ENCODE measurements at regions not wholly inside any gene's neighbourhood (a gene's known extent, or its start where the extent isn't known, plus 50 kb on each side); places are given as distances from the start of the nearest gene placed in this dataset.

DNA sequence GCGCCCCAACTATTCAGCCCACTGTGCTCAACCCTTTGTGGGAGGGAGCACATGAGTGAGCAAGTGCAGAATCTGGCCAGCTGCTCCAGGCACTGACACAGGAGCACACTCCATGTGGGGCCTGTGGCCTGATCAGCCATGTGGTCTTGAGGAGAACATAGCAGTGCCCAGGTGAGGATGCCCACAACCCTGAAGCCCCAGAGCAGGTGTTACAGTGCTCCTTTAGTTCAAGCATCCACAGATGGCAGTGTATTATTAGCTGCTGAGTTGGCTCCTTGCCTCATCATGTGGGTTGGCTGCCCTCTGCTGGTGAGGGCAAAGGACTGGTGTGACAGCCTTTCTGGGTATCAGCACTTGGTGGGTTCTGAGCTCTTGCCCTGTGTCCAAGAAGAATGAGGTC is 1588.2 kb downstream of the SI start:
- Histone ChIP-seq H3K9me3 (ENCODE audit: control insufficient read depth, low read length) (no peaks in the 10 kb centered on the region), H3K4me1 (ENCODE audit: control insufficient read depth, insufficient read depth, low read depth, low read length) (no peaks in the 10 kb centered on the region), H4K8ac (ENCODE audit: low read length) (peak overlapping the region; percentile 49), H3K4me3 (ENCODE audit: insufficient read depth in 1 of 2, low read depth in 1 of 2, low read length in 2 of 2) (no peak overlapping the region), H2BK12ac (ENCODE audit: low read length in 2 of 2) (peak overlapping the region in 1 of 2 experiments; percentile 61), H3K9ac (ENCODE audit: low read length) (no peak overlapping the region), H2BK120ac (ENCODE audit: low read depth, low read length) (no peak overlapping the region), H2BK15ac (ENCODE audit: low read depth, poor library complexity, severe bottlenecking) (no peak overlapping the region), H3K23ac (ENCODE audit: low read length in 2 of 2) (no peak overlapping the region), H3K79me1 (replicated peaks; ENCODE audit: low read length, poor library complexity, severe bottlenecking) (no peaks in the 10 kb centered on the region), H2BK5ac (ENCODE audit: low read depth, low read length, poor library complexity, severe bottlenecking) (no peak overlapping the region), H3K4me2 (ENCODE audit: low read length, poor library complexity, severe bottlenecking) (no peak overlapping the region), H2AK5ac (ENCODE audit: low read length, severe bottlenecking) (no peak overlapping the region), H3K36me3 (ENCODE audit: control insufficient read depth in 1 of 2, insufficient read depth in 2 of 2, low read depth in 1 of 2, low read length in 2 of 2) (no peaks in the 10 kb centered on the region), H3K14ac (ENCODE audit: low read length in 2 of 2) (no peak overlapping the region), H3K18ac (ENCODE audit: low read depth in 1 of 2, low read length in 2 of 2) (no peak overlapping the region), H3K27me3 (ENCODE audit: control insufficient read depth in 1 of 2, insufficient read depth in 1 of 2, low read length in 2 of 2) (no peaks in the 10 kb centered on the region), H3K27ac (ENCODE audit: low read length, poor library complexity, severe bottlenecking) (no peak overlapping the region), H2AFZ (ENCODE audit: low read depth, low read length) (no peak overlapping the region), H4K91ac (ENCODE audit: low read length) (no peak overlapping the region), H3K4ac (ENCODE audit: low read depth in 1 of 2, low read length in 2 of 2) (peak overlapping the region in 1 of 2 experiments; percentile 60)
- DNase-seq = peak; percentile 67
- whole genome bisulfite sequencing = 97% methylated on average over 1 of the region's 1 CpG

DNA sequence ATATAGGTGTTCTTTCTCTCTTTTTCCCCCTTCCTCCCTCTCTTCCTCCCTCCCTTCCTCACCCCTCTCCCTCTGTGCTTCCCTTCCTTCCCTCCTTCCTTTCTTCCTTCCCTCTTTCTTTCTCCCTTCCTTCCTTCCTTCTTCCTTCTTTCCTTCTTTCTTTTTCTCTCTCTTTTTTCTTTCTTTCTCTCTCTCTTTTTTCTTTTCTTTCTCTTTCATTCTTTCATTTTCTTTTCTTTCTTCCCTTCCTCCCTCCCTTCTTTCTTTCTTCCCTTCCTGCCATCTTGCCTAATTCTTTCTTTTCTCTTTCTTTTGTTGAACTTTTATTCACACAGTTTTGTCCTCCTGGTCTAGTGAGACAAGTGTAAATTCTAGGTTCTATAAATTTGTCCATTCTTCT is 1595.6 kb downstream of the SI start:
- Histone ChIP-seq H3K27ac (ENCODE audit: low read length, poor library complexity, severe bottlenecking) (no peak overlapping the region), H3K4ac (ENCODE audit: low read depth in 1 of 2, low read length in 2 of 2) (no peak overlapping the region), H3K9me3 (ENCODE audit: control insufficient read depth, low read length) (no peaks in the 10 kb centered on the region), H3K23ac (ENCODE audit: low read length in 2 of 2) (no peak overlapping the region), H2BK5ac (ENCODE audit: low read depth, low read length, poor library complexity, severe bottlenecking) (no peak overlapping the region), H2AFZ (ENCODE audit: low read depth, low read length) (no peak overlapping the region), H2BK12ac (ENCODE audit: low read length in 2 of 2) (no peak overlapping the region), H3K36me3 (ENCODE audit: control insufficient read depth in 1 of 2, insufficient read depth in 2 of 2, low read depth in 1 of 2, low read length in 2 of 2) (no peaks in the 10 kb centered on the region), H3K4me1 (ENCODE audit: control insufficient read depth, insufficient read depth, low read depth, low read length) (no peaks in the 10 kb centered on the region), H2BK15ac (ENCODE audit: low read depth, poor library complexity, severe bottlenecking) (no peak overlapping the region), H3K27me3 (ENCODE audit: control insufficient read depth in 1 of 2, insufficient read depth in 1 of 2, low read length in 2 of 2) (no peaks in the 10 kb centered on the region), H3K9ac (ENCODE audit: low read length) (no peak overlapping the region), H3K79me1 (replicated peaks; ENCODE audit: low read length, poor library complexity, severe bottlenecking) (no peaks in the 10 kb centered on the region), H4K91ac (ENCODE audit: low read length) (no peak overlapping the region), H3K4me3 (ENCODE audit: insufficient read depth in 1 of 2, low read depth in 1 of 2, low read length in 2 of 2) (no peak overlapping the region), H3K4me2 (ENCODE audit: low read length, poor library complexity, severe bottlenecking) (no peak overlapping the region), H3K18ac (ENCODE audit: low read depth in 1 of 2, low read length in 2 of 2) (no peak overlapping the region), H2AK5ac (ENCODE audit: low read length, severe bottlenecking) (no peak overlapping the region), H3K14ac (ENCODE audit: low read length in 2 of 2) (no peak overlapping the region), H2BK120ac (ENCODE audit: low read depth, low read length) (no peak overlapping the region), H4K8ac (ENCODE audit: low read length) (no peak overlapping the region)
- no peak for DNase-seq

DNA sequence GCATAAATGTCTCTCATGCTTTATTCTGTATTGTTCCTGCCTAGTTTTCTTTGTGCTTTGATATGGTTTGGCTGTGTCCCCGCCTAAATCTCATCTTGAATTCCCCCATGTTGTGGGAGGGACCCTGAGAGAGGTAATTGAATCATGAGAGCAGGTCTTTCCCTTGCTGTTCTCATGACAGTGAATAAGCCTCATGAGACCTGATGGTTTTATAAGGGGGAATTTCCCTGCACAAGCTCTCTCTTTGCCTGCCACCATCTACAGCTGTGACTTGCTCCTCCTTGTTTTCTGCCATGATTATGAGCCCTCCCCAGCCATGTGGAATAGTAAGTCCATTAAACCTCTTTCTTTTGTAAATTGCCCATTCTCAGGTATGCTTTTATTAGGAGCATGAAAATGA is 1596.6 kb downstream of the SI start:
- DNase-seq = no peak
- Histone ChIP-seq H3K27me3 (ENCODE audit: control insufficient read depth in 1 of 2, insufficient read depth in 1 of 2, low read length in 2 of 2) (no peaks in the 10 kb centered on the region), H3K4me2 (ENCODE audit: low read length, poor library complexity, severe bottlenecking) (no peak overlapping the region), H2BK12ac (ENCODE audit: low read length in 2 of 2) (no peak overlapping the region), H2BK5ac (ENCODE audit: low read depth, low read length, poor library complexity, severe bottlenecking) (no peak overlapping the region), H3K4me3 (ENCODE audit: insufficient read depth in 1 of 2, low read depth in 1 of 2, low read length in 2 of 2) (no peak overlapping the region), H3K4me1 (ENCODE audit: control insufficient read depth, insufficient read depth, low read depth, low read length) (no peaks in the 10 kb centered on the region), H3K14ac (ENCODE audit: low read length in 2 of 2) (no peak overlapping the region), H3K23ac (ENCODE audit: low read length in 2 of 2) (no peak overlapping the region), H3K9me3 (ENCODE audit: control insufficient read depth, low read length) (no peaks in the 10 kb centered on the region), H3K18ac (ENCODE audit: low read depth in 1 of 2, low read length in 2 of 2) (no peak overlapping the region), H2AFZ (ENCODE audit: low read depth, low read length) (no peak overlapping the region), H3K27ac (ENCODE audit: low read length, poor library complexity, severe bottlenecking) (no peak overlapping the region), H3K36me3 (ENCODE audit: control insufficient read depth in 1 of 2, insufficient read depth in 2 of 2, low read depth in 1 of 2, low read length in 2 of 2) (no peaks in the 10 kb centered on the region), H3K4ac (ENCODE audit: low read depth in 1 of 2, low read length in 2 of 2) (no peak overlapping the region), H3K79me1 (replicated peaks; ENCODE audit: low read length, poor library complexity, severe bottlenecking) (no peaks in the 10 kb centered on the region), H2BK120ac (ENCODE audit: low read depth, low read length) (no peak overlapping the region), H2BK15ac (ENCODE audit: low read depth, poor library complexity, severe bottlenecking) (no peak overlapping the region), H4K8ac (ENCODE audit: low read length) (no peak overlapping the region), H3K9ac (ENCODE audit: low read length) (no peak overlapping the region), H4K91ac (ENCODE audit: low read length) (no peak overlapping the region), H2AK5ac (ENCODE audit: low read length, severe bottlenecking) (no peak overlapping the region)
- 73% methylated on average over 1 of the region's 1 CpG for WGBS

DNA sequence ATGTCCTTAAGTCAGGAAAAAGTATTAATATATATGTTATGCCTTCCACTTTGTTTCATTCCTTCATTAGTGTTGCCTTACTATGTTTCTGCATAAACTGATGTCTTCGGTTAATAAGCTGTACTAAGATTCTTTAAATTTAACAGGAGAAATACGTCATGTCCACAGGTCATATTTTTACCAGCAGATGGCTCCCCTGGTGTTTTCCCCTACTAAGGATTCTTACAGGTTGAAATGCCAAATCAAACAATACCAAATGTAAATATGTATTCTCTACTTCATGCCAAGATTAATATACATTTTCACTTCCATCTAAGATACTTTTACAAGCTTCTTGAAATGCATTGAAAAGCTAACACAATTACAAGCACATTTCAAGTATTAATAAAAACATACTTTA is 1602.1 kb downstream of the SI start:
- no peak overlapping the region for H3K23ac ChIP-seq (ENCODE audit: low read length in 2 of 2)
- H3K4me1 ChIP-seq (ENCODE audit: control insufficient read depth, insufficient read depth, low read depth, low read length) = no peaks in the 10 kb centered on the region
- H3K14ac ChIP-seq (ENCODE audit: low read length in 2 of 2) = no peak overlapping the region
- no peak overlapping the region for H3K4me2 ChIP-seq (ENCODE audit: low read length, poor library complexity, severe bottlenecking)
- DNase-seq = no peak
- 82% methylated on average over 2 of the region's 2 CpGs for WGBS
- H3K4ac ChIP-seq (ENCODE audit: low read depth in 1 of 2, low read length in 2 of 2) = no peak overlapping the region
- no peak overlapping the region for H3K18ac ChIP-seq (ENCODE audit: low read depth in 1 of 2, low read length in 2 of 2)
- no peak overlapping the region for H2BK12ac ChIP-seq (ENCODE audit: low read length in 2 of 2)
- no peak overlapping the region for H2AK5ac ChIP-seq (ENCODE audit: low read length, severe bottlenecking)
- no peak overlapping the region for H3K4me3 ChIP-seq (ENCODE audit: insufficient read depth in 1 of 2, low read depth in 1 of 2, low read length in 2 of 2)
- H2BK120ac ChIP-seq (ENCODE audit: low read depth, low read length) = no peak overlapping the region
- peaks cover 2% of the 10 kb centered on the region for H3K9me3 ChIP-seq (ENCODE audit: control insufficient read depth, low read length)
- no peak overlapping the region for H4K8ac ChIP-seq (ENCODE audit: low read length)
- no peak overlapping the region for H2BK15ac ChIP-seq (ENCODE audit: low read depth, poor library complexity, severe bottlenecking)
- H3K27ac ChIP-seq (ENCODE audit: low read length, poor library complexity, severe bottlenecking) = no peak overlapping the region
- no peaks in the 10 kb centered on the region for H3K79me1 ChIP-seq (replicated peaks; ENCODE audit: low read length, poor library complexity, severe bottlenecking)
- H4K91ac ChIP-seq (ENCODE audit: low read length) = no peak overlapping the region
- H2BK5ac ChIP-seq (ENCODE audit: low read depth, low read length, poor library complexity, severe bottlenecking) = no peak overlapping the region
- H3K9ac ChIP-seq (ENCODE audit: low read length) = no peak overlapping the region
- no peak overlapping the region for H2AFZ ChIP-seq (ENCODE audit: low read depth, low read length)
- no peaks in the 10 kb centered on the region for H3K36me3 ChIP-seq (ENCODE audit: control insufficient read depth in 1 of 2, insufficient read depth in 2 of 2, low read depth in 1 of 2, low read length in 2 of 2)
- H3K27me3 ChIP-seq (ENCODE audit: control insufficient read depth in 1 of 2, insufficient read depth in 1 of 2, low read length in 2 of 2) = no peaks in the 10 kb centered on the region

All from mesenchymal stem cell (in vitro differentiated cells and primary cell).